Cortex of kidney (tissue), 1 donor: ENCODE measurements at regions not wholly inside any gene's neighbourhood (a gene's known extent, or its start where the extent isn't known, plus 50 kb on each side); places are given as distances from the start of the nearest gene placed in this dataset.

ENCODE experiments used
- DNase-seq: peaks from one replicate; lab custom pipeline; 2025; lab: John Stamatoyannopoulos, UW

GRCh38 chr20:61050336-61050890, 201.6 kb upstream of the CDH4 start:
- DNase-seq = no peak

DNA sequence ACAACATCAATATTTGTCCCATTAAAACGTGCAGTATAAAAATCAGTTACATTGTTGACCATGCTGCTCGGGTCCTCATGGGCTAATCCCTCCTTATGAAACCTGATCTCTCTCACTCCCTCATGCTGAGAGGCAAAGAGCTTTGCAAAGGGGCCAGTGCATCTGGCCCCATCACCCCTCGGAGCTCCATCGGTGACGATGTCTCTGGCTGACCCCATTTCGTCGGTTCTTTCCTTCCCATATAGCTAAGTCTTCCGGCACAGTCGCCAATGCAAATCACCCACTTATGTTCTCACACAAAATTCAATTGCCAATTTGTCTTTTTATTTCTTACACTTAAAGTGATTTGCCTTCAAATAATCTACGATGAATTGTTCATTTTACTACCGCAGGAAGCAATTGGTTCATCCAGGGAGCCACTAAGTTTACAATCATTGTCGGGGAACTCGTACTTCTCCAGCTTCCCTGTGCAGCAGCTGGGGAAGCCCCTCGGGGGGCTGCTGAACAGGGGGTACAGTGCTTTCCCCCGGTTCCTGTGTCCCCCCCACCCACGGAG, 199.8 kb upstream of the CDH4 start:
- no peak for DNase-seq

DNA sequence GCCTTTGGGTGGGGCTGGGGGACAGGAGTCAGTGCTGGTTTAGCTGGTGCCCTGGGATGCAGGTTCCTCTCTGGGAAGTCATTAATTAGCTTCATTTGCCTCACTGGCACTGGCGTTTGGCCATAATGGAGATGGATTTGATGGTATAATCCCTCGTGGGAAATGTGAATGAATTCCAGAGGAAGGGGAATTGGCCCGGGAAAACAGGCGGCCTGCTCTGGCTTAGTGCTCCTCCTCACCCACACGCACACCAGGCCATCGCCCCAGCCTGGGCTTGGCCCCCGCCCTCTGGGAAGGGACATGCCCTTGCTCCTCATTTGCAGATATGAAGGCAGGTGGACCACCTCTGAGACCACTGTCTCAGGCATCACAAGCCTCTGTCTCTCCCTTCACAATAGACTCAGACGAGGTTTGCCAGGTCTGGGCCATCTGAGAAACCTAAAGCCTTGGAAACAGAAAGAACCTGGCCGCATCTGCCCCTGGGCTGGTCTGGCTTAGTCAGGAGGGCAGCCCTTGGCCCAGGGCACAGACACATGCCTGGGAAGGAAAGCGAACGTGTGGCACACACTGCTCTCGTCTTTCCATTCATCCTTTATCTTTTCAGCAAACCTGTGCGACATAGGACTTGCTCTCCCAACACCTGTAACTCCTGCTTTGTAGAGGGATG, 199.2 kb upstream of the CDH4 start:
- DNase-seq = no peak

DNA sequence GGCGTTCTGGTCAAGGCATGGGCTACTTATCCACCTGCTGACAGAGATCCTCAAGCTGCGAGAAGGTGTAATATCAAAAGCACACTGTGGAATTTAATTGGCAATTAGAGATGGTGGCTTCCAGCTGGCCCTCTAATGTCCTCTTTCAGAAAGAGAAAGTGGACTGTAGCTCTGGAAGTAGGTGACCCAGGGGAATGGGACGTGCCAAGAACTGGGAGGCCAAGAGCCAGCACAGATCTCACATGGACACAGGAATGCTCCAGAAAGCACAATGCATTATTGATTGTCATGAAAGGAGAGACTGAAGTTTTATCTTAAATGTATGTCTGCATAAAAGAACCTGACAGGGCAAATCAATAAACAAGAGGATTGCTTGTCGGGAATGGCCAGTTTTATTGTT, 198.6 kb upstream of the CDH4 start:
- DNase-seq = no peak

GRCh38 chr20:61053889-61054288, 198.2 kb upstream of the CDH4 start:
- no peak for DNase-seq

- DNase-seq = no peak
Observed at GRCh38 chr20:61054411-61054810, 197.7 kb upstream of the CDH4 start.

DNA sequence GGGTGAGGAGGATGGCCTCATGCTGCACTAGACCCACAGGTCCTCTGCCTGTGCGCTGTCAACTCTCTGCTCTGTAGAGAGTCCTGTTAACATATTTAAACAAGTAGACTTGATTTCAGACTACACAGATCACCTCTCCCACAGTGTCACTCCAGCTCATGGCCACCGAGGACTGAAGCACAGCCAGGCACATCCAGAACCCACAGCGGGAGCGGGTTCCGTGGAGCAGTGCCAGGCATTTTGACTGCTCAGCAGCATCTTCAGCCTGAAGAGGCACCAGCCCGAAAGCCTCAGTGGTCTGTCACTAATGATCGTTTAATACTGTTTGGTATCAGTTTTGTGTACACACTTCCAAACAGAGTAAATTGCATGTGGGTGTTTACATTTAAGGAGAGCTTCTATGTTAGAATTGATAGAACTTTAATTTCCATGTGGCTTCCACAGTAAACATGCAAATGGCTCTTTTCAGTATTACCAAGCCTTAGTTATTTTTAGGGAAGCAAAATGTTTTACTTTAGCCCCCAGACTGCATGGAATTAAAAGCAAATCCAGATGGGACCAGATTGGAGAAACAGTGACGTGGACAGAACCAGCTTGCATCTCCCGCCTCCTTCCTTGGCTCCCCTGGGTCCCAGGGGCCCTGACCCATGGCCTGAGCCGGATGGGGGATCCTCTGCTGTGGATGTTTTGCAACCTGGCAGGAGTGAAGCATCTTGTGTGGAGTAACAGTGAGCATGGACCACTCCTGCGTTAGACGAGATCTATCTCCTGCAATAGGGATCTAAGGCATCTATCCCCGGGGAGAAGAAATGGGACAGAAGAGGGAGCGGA, 196.7 kb upstream of the CDH4 start:
- DNase-seq = no peak

GRCh38 chr20:61056116-61056515, 195.9 kb upstream of the CDH4 start:
- no peak for DNase-seq

GRCh38 chr20:61056627-61057442, 195.2 kb upstream of the CDH4 start:
- DNase-seq = no peak

GRCh38 chr20:61057443-61058121, 194.5 kb upstream of the CDH4 start:
- no peak for DNase-seq

DNA sequence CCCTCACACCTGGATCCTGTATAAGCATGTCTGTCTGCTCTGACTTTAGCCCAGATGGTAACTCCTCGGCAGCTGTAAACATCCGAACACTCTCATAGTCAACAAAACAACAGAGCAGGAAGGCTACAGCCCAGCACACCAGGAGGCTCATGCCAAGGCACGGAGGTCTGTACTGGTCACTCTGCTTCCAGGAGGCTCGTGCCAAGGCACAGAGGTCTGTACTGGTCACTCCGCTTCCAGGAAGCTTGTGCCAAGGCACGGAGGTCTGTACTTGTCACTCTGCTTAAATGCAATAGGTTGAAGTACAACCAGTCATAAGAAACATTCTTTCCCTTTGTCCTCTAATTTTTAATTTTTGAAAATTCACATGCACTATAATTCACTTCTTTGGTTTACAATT, 190.1 kb upstream of the CDH4 start:
- DNase-seq = no peak

GRCh38 chr20:61065853-61066252, 186.2 kb upstream of the CDH4 start:
- no peak for DNase-seq

- DNase-seq = no peak
Observed at GRCh38 chr20:61066526-61066925, 185.5 kb upstream of the CDH4 start.

DNA sequence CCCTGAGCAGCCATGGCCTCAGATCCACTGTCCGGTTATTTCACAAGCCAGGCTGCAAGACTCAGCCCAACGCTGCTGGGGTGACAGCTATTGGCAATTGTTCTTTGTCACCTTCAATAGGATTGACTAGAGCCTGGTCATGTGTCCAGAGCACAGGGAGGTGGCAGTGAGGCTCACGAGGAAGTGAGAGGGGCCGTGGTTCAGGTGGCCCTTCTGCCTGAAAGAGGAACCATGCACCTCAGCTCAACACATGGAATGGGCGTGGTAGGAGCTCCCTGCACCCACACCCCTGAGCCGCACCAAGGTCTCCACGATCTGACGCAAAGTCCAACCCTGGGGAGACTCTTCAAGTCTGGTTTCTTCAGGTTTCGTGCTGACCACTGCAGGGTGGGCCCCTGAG, 184.8 kb upstream of the CDH4 start:
- no peak for DNase-seq

DNA sequence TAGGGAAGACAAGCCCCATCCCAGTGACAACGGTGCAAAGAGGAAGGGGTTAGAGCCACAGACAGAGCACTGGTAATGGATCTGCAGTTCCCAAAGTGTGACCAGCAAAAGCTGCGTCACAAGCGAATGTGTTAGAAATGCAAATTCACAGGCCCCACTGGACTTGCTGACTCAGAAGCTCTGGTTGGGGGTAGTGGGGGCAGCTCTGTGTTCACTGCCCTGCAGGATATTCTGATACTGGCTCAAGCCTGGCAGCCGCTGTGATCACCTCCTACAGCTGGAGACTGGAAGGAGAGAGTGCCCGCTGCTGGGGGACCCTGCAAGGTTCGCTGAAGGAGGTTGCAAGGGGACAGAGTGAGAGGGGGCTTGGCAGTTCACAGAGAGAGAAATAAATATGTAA, 179.7 kb upstream of the CDH4 start:
- DNase-seq = no peak

- no peak for DNase-seq
Observed at GRCh38 chr20:61073376-61073775, 178.7 kb upstream of the CDH4 start.

DNA sequence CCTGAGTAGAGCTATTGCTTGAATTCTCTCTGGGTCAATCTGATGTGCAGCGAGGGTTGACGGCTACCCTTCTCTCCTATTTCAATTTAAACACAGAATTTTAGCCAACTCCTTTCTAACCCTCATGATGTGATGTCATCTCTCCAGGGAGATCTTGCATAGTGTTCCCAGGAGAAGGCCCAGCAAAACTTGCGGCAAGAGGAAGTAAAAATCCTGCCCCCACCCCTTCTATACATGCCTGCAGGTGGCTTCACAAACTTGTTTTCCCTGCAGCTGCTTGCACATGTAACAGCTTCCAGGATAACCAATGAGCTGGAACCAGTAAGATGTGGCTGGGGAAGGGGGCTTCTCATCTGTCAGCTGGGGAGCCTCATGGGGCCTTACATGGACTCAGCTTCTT, 169.3 kb upstream of the CDH4 start:
- no peak for DNase-seq

DNA sequence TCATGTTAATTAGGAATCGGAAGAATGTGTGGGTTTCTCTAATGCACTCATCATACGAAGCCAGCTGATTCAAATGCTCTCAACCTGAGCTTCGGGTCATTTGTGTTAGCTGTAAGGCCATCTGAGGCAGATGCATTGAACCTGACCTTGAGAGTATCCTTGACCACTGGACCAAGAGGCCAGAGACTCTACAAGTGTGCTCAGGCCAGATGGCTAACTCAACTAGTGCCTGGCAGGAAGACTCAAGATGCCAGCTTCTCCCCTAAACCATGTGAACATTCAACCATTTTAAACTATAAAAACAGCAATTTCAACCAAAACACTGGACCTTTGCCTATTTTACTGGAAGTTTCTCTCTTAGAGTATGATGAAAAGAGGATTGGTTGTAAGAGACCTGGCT, 168.6 kb upstream of the CDH4 start:
- no peak for DNase-seq

- DNase-seq = no peak
Observed at GRCh38 chr20:61086031-61086430, 166.0 kb upstream of the CDH4 start.

- DNase-seq = no peak
Observed at GRCh38 chr20:61090541-61090940, 161.5 kb upstream of the CDH4 start.

DNA sequence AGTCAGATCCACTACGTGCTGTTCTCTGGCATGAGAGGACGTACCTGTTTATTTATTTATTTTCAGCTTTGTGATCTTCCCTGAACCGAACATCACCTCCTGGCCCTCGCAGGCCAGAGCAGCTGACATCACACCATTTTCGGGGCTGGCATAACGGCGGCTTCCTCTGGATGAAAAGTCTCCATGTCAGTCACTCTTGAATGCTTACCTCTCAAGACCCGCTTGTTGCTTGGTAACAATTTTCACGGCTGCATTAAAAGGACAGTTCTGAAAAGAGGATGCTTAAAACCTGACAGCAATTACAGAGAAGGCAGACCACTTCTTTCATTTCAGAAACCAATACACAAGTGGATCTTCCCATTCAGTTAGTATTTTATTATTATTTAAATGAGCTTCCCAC, 159.8 kb upstream of the CDH4 start:
- no peak for DNase-seq

- no peak for DNase-seq
Observed at GRCh38 chr20:61094581-61094980, 157.5 kb upstream of the CDH4 start.
